Frontal cortex (tissue), 3 donors: ENCODE measurements at regions not wholly inside any gene's neighbourhood (a gene's known extent, or its start where the extent isn't known, plus 50 kb on each side); places are given as distances from the start of the nearest gene placed in this dataset.
A peak's percentile ranks its signal among the peaks of the same experiment; 100 is the strongest.
"Not testable (repeated sequence)": the region's sequence is repeated elsewhere in the genome, so short reads cannot be mapped to it uniquely, and the experiment has no call there.

Experiments
- DNase-seq, 2 donors: peaks; one replicate each; pipeline ENCODE4 v3.0.0; 2012; ENCODE audit warnings: low spot score in 2 of 2
- FAIRE-seq: peaks from 2 replicates; lab custom pipeline; 2012; peaks lifted over from hg19 to GRCh38; lab: Jason Lieb, UNC
- donor health status: control.
- donor health status: control.
- donor health status: control.

GRCh38 chr9:88596376-88596775 lies 61.4 kb downstream of the NXNL2 start:
- DNase-seq (no peak), FAIRE-seq (no peak)

GRCh38 chr9:88604836-88605511 lies 70.0 kb downstream of the NXNL2 start:
- FAIRE-seq (no peak), DNase-seq (no peak)

GRCh38 chr9:88605512-88606362 lies 70.8 kb downstream of the NXNL2 start:
- FAIRE-seq (no peak), DNase-seq (no peak)

GRCh38 chr9:88614359-88614758 lies 79.4 kb downstream of the NXNL2 start:
- DNase-seq (no peak), FAIRE-seq (no peak)

- DNase-seq (no peak), FAIRE-seq (no peak)
These were observed 88.7 kb downstream of the NXNL2 start for GRCh38 chr9:88623698-88624097.

- DNase-seq (no peak), FAIRE-seq (no peak)
These were observed 93.1 kb downstream of the NXNL2 start for GRCh38 chr9:88628114-88628513.

GRCh38 chr9:88628811-88629210 lies 93.8 kb downstream of the NXNL2 start:
- no peak for DNase-seq
- no peak for FAIRE-seq

- FAIRE-seq, DNase-seq: not testable (repeated sequence)
These were observed 95.6 kb downstream of the NXNL2 start for GRCh38 chr9:88630574-88630973.

- FAIRE-seq: no peak
These were observed 100.2 kb downstream of the NXNL2 start for GRCh38 chr9:88635151-88635550.

GRCh38 chr9:88641456-88642240 lies 106.7 kb downstream of the NXNL2 start:
- DNase-seq (peak in 1 of 2 donors; percentile 18), FAIRE-seq (no peak)

More at GRCh38 chr9:88635151-88635550, 100.2 kb downstream of the NXNL2 start:
- DNase-seq: no peak

GRCh38 chr9:88642336-88642735 lies 107.4 kb downstream of the NXNL2 start:
- DNase-seq (no peak), FAIRE-seq (no peak)

GRCh38 chr9:88643931-88644330 lies 109.0 kb downstream of the NXNL2 start:
- FAIRE-seq (no peak), DNase-seq (no peak)

- FAIRE-seq (no peak), DNase-seq (no peak)
These were observed 110.3 kb downstream of the NXNL2 start for GRCh38 chr9:88645172-88645878.

GRCh38 chr9:88645879-88646199 lies 110.9 kb downstream of the NXNL2 start:
- FAIRE-seq (no peak), DNase-seq (no peak)

GRCh38 chr9:88646539-88647300 lies 111.7 kb downstream of the NXNL2 start:
- no peak for FAIRE-seq
- no peak for DNase-seq

GRCh38 chr9:88651682-88652633 lies 117.0 kb downstream of the NXNL2 start:
- no peak for FAIRE-seq
- peak in 1 of 2 donors; percentile 29 for DNase-seq

GRCh38 chr9:88652876-88653275 lies 117.9 kb downstream of the NXNL2 start:
- DNase-seq: no peak
- FAIRE-seq: no peak

- FAIRE-seq: no peak
- no peak for DNase-seq
These were observed 118.4 kb downstream of the NXNL2 start for GRCh38 chr9:88653406-88653805.
